ENCODE measurements at regions not wholly inside any gene's neighbourhood (a gene's known extent, or its start where the extent isn't known, plus 50 kb on each side); places are given as distances from the start of the nearest gene placed in this dataset.

GRCh38 chr17:77726549-77727006 is 231.9 kb upstream of the TNRC6C start:
- H3K36me3 ChIP-seq (ENCODE audit: control insufficient read depth, insufficient read depth, low read length), result no peaks in the 10 kb centered on the region
- no peak overlapping the region for H3K9ac ChIP-seq (ENCODE audit: low read length)
- no peaks in the 10 kb centered on the region for H3K27me3 ChIP-seq (ENCODE audit: control insufficient read depth, insufficient read depth, low read length)
- H3K4me1 ChIP-seq (ENCODE audit: control insufficient read depth, insufficient read depth, low read length), result peaks cover 11% of the 10 kb centered on the region
- no peak overlapping the region for H3K27ac ChIP-seq (ENCODE audit: low read depth, low read length)
- H3K4me3 ChIP-seq (ENCODE audit: low read length), result no peak overlapping the region

- Histone ChIP-seq H3K4me1 (ENCODE audit: control insufficient read depth, insufficient read depth, low read length) (peaks cover 11% of the 10 kb centered on the region), H3K27me3 (ENCODE audit: control insufficient read depth, insufficient read depth, low read length) (no peaks in the 10 kb centered on the region), H3K4me3 (ENCODE audit: low read length) (no peak overlapping the region), H3K36me3 (ENCODE audit: control insufficient read depth, insufficient read depth, low read length) (no peaks in the 10 kb centered on the region), H3K9ac (ENCODE audit: low read length) (no peak overlapping the region), H3K27ac (ENCODE audit: low read depth, low read length) (no peak overlapping the region)
Observed at GRCh38 chr17:77727037-77727615, 231.4 kb upstream of the TNRC6C start.

- Histone ChIP-seq H3K27ac (ENCODE audit: low read depth, low read length) (peak overlapping the region; percentile 59), H3K9ac (ENCODE audit: low read length) (no peak overlapping the region)
Observed at GRCh38 chr17:77728474-77728795, 230.1 kb upstream of the TNRC6C start.

GRCh38 chr17:77728871-77729270 is 229.6 kb upstream of the TNRC6C start:
- no peak overlapping the region for H3K4me3 ChIP-seq (ENCODE audit: low read length)
- no peak overlapping the region for H3K9ac ChIP-seq (ENCODE audit: low read length)
- H3K36me3 ChIP-seq (ENCODE audit: control insufficient read depth, insufficient read depth, low read length), result no peaks in the 10 kb centered on the region
- no peaks in the 10 kb centered on the region for H3K27me3 ChIP-seq (ENCODE audit: control insufficient read depth, insufficient read depth, low read length)
- peaks cover 15% of the 10 kb centered on the region for H3K4me1 ChIP-seq (ENCODE audit: control insufficient read depth, insufficient read depth, low read length)
- no peak overlapping the region for H3K27ac ChIP-seq (ENCODE audit: low read depth, low read length)

More at GRCh38 chr17:77728474-77728795, 230.1 kb upstream of the TNRC6C start:
- H3K27me3 ChIP-seq (ENCODE audit: control insufficient read depth, insufficient read depth, low read length), result no peaks in the 10 kb centered on the region
- no peak overlapping the region for H3K4me3 ChIP-seq (ENCODE audit: low read length)
- peaks cover 11% of the 10 kb centered on the region for H3K4me1 ChIP-seq (ENCODE audit: control insufficient read depth, insufficient read depth, low read length)
- no peaks in the 10 kb centered on the region for H3K36me3 ChIP-seq (ENCODE audit: control insufficient read depth, insufficient read depth, low read length)

- H3K36me3 ChIP-seq (ENCODE audit: control insufficient read depth, insufficient read depth, low read length), result no peaks in the 10 kb centered on the region
- no peak overlapping the region for H3K4me3 ChIP-seq (ENCODE audit: low read length)
- no peak overlapping the region for H3K27ac ChIP-seq (ENCODE audit: low read depth, low read length)
- H3K27me3 ChIP-seq (ENCODE audit: control insufficient read depth, insufficient read depth, low read length), result no peaks in the 10 kb centered on the region
- H3K4me1 ChIP-seq (ENCODE audit: control insufficient read depth, insufficient read depth, low read length), result peaks cover 22% of the 10 kb centered on the region
- no peak overlapping the region for H3K9ac ChIP-seq (ENCODE audit: low read length)
Observed at GRCh38 chr17:77729587-77729986, 228.9 kb upstream of the TNRC6C start.

GRCh38 chr17:77730376-77730775 is 228.1 kb upstream of the TNRC6C start:
- peaks cover 29% of the 10 kb centered on the region for H3K4me1 ChIP-seq (ENCODE audit: control insufficient read depth, insufficient read depth, low read length)
- no peak overlapping the region for H3K9ac ChIP-seq (ENCODE audit: low read length)
- no peak overlapping the region for H3K27ac ChIP-seq (ENCODE audit: low read depth, low read length)
- no peaks in the 10 kb centered on the region for H3K36me3 ChIP-seq (ENCODE audit: control insufficient read depth, insufficient read depth, low read length)
- peaks cover 5% of the 10 kb centered on the region for H3K27me3 ChIP-seq (ENCODE audit: control insufficient read depth, insufficient read depth, low read length)
- no peak overlapping the region for H3K4me3 ChIP-seq (ENCODE audit: low read length)

GRCh38 chr17:77733576-77734296 is 224.8 kb upstream of the TNRC6C start:
- Histone ChIP-seq H3K27ac (ENCODE audit: low read depth, low read length) (peak overlapping the region; percentile 94), H3K9ac (ENCODE audit: low read length) (no peak overlapping the region), H3K4me3 (ENCODE audit: low read length) (peak overlapping the region; percentile 2), H3K27me3 (ENCODE audit: control insufficient read depth, insufficient read depth, low read length) (peaks cover 9% of the 10 kb centered on the region), H3K36me3 (ENCODE audit: control insufficient read depth, insufficient read depth, low read length) (no peaks in the 10 kb centered on the region), H3K4me1 (ENCODE audit: control insufficient read depth, insufficient read depth, low read length) (peaks cover 25% of the 10 kb centered on the region)

GRCh38 chr17:77734371-77735080 is 224.0 kb upstream of the TNRC6C start:
- H3K4me1 ChIP-seq (ENCODE audit: control insufficient read depth, insufficient read depth, low read length), result peaks cover 25% of the 10 kb centered on the region
- H3K4me3 ChIP-seq (ENCODE audit: low read length), result peak overlapping the region; percentile 43
- peak overlapping the region; percentile 94 for H3K27ac ChIP-seq (ENCODE audit: low read depth, low read length)

GRCh38 chr17:77735081-77735565 is 223.4 kb upstream of the TNRC6C start:
- Histone ChIP-seq H3K36me3 (ENCODE audit: control insufficient read depth, insufficient read depth, low read length) (no peaks in the 10 kb centered on the region), H3K4me3 (ENCODE audit: low read length) (peak overlapping the region; percentile 43), H3K27ac (ENCODE audit: low read depth, low read length) (peak overlapping the region; percentile 94), H3K9ac (ENCODE audit: low read length) (no peak overlapping the region), H3K27me3 (ENCODE audit: control insufficient read depth, insufficient read depth, low read length) (peaks cover 9% of the 10 kb centered on the region), H3K4me1 (ENCODE audit: control insufficient read depth, insufficient read depth, low read length) (peaks cover 25% of the 10 kb centered on the region)

More at GRCh38 chr17:77734371-77735080, 224.0 kb upstream of the TNRC6C start:
- peaks cover 9% of the 10 kb centered on the region for H3K27me3 ChIP-seq (ENCODE audit: control insufficient read depth, insufficient read depth, low read length)
- H3K9ac ChIP-seq (ENCODE audit: low read length), result no peak overlapping the region
- no peaks in the 10 kb centered on the region for H3K36me3 ChIP-seq (ENCODE audit: control insufficient read depth, insufficient read depth, low read length)

GRCh38 chr17:77735566-77736198 is 222.8 kb upstream of the TNRC6C start:
- Histone ChIP-seq H3K27ac (ENCODE audit: low read depth, low read length) (peak overlapping the region; percentile 94), H3K4me1 (ENCODE audit: control insufficient read depth, insufficient read depth, low read length) (peaks cover 25% of the 10 kb centered on the region), H3K4me3 (ENCODE audit: low read length) (peak overlapping the region; percentile 43)

GRCh38 chr17:77736199-77736585 is 222.3 kb upstream of the TNRC6C start:
- H3K4me1 ChIP-seq (ENCODE audit: control insufficient read depth, insufficient read depth, low read length), result peaks cover 25% of the 10 kb centered on the region
- H3K36me3 ChIP-seq (ENCODE audit: control insufficient read depth, insufficient read depth, low read length), result no peaks in the 10 kb centered on the region
- peak overlapping the region; percentile 36 for H3K4me3 ChIP-seq (ENCODE audit: low read length)
- peaks cover 9% of the 10 kb centered on the region for H3K27me3 ChIP-seq (ENCODE audit: control insufficient read depth, insufficient read depth, low read length)
- no peak overlapping the region for H3K9ac ChIP-seq (ENCODE audit: low read length)
- H3K27ac ChIP-seq (ENCODE audit: low read depth, low read length), result peak overlapping the region; percentile 48

More at GRCh38 chr17:77735566-77736198, 222.8 kb upstream of the TNRC6C start:
- H3K9ac ChIP-seq (ENCODE audit: low read length), result no peak overlapping the region
- no peaks in the 10 kb centered on the region for H3K36me3 ChIP-seq (ENCODE audit: control insufficient read depth, insufficient read depth, low read length)
- H3K27me3 ChIP-seq (ENCODE audit: control insufficient read depth, insufficient read depth, low read length), result peaks cover 9% of the 10 kb centered on the region

- Histone ChIP-seq H3K36me3 (ENCODE audit: control insufficient read depth, insufficient read depth, low read length) (no peaks in the 10 kb centered on the region), H3K27ac (ENCODE audit: low read depth, low read length) (peak overlapping the region; percentile 48), H3K4me1 (ENCODE audit: control insufficient read depth, insufficient read depth, low read length) (peaks cover 25% of the 10 kb centered on the region), H3K9ac (ENCODE audit: low read length) (no peak overlapping the region), H3K27me3 (ENCODE audit: control insufficient read depth, insufficient read depth, low read length) (peaks cover 9% of the 10 kb centered on the region), H3K4me3 (ENCODE audit: low read length) (peak overlapping the region; percentile 36)
Observed at GRCh38 chr17:77736721-77737120, 221.8 kb upstream of the TNRC6C start.
